GM19351 (cell line): ENCODE measurements at regions not wholly inside any gene's neighbourhood (a gene's known extent, or its start where the extent isn't known, plus 50 kb on each side); places are given as distances from the start of the nearest gene placed in this dataset.

ENCODE experiments used
- ATAC-seq: cut with Tn5 transposase; IDR thresholded peaks from one replicate; pipeline ENCODE4 v1.9.1; 2021; ENCODE audit warnings: mild to moderate bottlenecking, moderate library complexity; ENCODE audit not compliant: unreplicated experiment

GRCh38 chr1:94620345-94621031 is 78.9 kb upstream of the F3 start:
- ATAC-seq: no peak

- no peak for ATAC-seq
Observed at GRCh38 chr1:94619731-94620130, 78.2 kb upstream of the F3 start.

- ATAC-seq: no peak
Observed at GRCh38 chr1:94617957-94618739, 76.6 kb upstream of the F3 start.

- ATAC-seq: no peak
Observed at GRCh38 chr1:94617134-94617805, 75.7 kb upstream of the F3 start.

GRCh38 chr1:94616506-94616905 is 74.9 kb upstream of the F3 start:
- ATAC-seq: no peak

GRCh38 chr1:94614996-94615395 is 73.4 kb upstream of the F3 start:
- ATAC-seq: no peak

- ATAC-seq: no peak
Observed at GRCh38 chr1:94614168-94614815, 72.7 kb upstream of the F3 start.

GRCh38 chr1:94612525-94613204 is 71.1 kb upstream of the F3 start:
- no peak for ATAC-seq

- no peak for ATAC-seq
Observed at GRCh38 chr1:94611681-94612475, 70.3 kb upstream of the F3 start.

GRCh38 chr1:94609619-94610018 is 68.1 kb upstream of the F3 start:
- no peak for ATAC-seq

- no peak for ATAC-seq
Observed at GRCh38 chr1:94608852-94609530, 67.4 kb upstream of the F3 start.

GRCh38 chr1:94608142-94608851 is 66.7 kb upstream of the F3 start:
- no peak for ATAC-seq

- no peak for ATAC-seq
Observed at GRCh38 chr1:94607398-94607797, 65.8 kb upstream of the F3 start.

GRCh38 chr1:94606471-94606870 is 64.9 kb upstream of the F3 start:
- no peak for ATAC-seq

- no peak for ATAC-seq
Observed at GRCh38 chr1:94603663-94604062, 62.1 kb upstream of the F3 start.

- no peak for ATAC-seq
Observed at GRCh38 chr1:94602802-94603625, 61.5 kb upstream of the F3 start.

GRCh38 chr1:94602316-94602715 is 60.8 kb upstream of the F3 start:
- ATAC-seq: no peak

GRCh38 chr1:94600556-94600955 is 59.0 kb upstream of the F3 start:
- ATAC-seq: no peak
